Ovary (tissue), 7 donors: ENCODE measurements at regions not wholly inside any gene's neighbourhood (a gene's known extent, or its start where the extent isn't known, plus 50 kb on each side); places are given as distances from the start of the nearest gene placed in this dataset.

Experiments used
- DNase-seq, 5 donors: peaks; one replicate each; pipeline ENCODE4 v3.0.0-alpha.2; 2019 to 2020
- H3K27ac ChIP-seq, 2 donors: fragments of 200-600 bp; one replicate each; pipeline versions ENCODE4 v1.5.1 to v1.8.0; 2019 to 2022
- H3K27me3 ChIP-seq: fragments of 200-600 bp; one replicate; pipeline ENCODE4 v1.8.0; 2022
- H3K36me3 ChIP-seq: fragments of 200-600 bp; sonication (generic); one replicate; pipeline ENCODE4 v1.5.1; 2019
- H3K4me1 ChIP-seq: one replicate; pipeline ENCODE4 v1.8.1; 2013; ENCODE audit warnings: mild to moderate bottlenecking, moderate library complexity; ENCODE audit not compliant: insufficient read depth
- H3K4me3 ChIP-seq: fragments of 200-600 bp; sonication (generic); one replicate; pipeline ENCODE4 v1.5.1; 2017
- H3K9me3 ChIP-seq, 2 donors: fragments of 200-600 bp in 1 of 2; sonication (generic) in 1 of 2; one replicate each; pipeline versions ENCODE4 v1.5.1 to v1.8.1; 2013 to 2019; ENCODE audit warnings: mild to moderate bottlenecking in 1 of 2, moderate library complexity in 1 of 2
- EP300 ChIP-seq: sonication (generic); formaldehyde crosslinking; IDR thresholded peaks from one replicate; pipeline ENCODE4 v1.6.1; 2017; ENCODE audit warnings: antibody characterized with exemption
- POLR2A ChIP-seq: fragments of 450-650 bp; IDR thresholded peaks from one replicate; pipeline ENCODE4 v1.6.1; 2017; ENCODE audit warnings: antibody characterized with exemption, mild to moderate bottlenecking, moderate library complexity
- WGBS, 3 donors: extraction: QIAGEN DNeasy Blood & Tissue Kit in 1 of 3; methylation state at CpG; one replicate each; pipeline versions ENCODE4 v1.1.5 to v1.1.7; 2013 to 2017; 5-methylcytosine and 5-hydroxymethylcytosine counted together
- intact Hi-C, 4 donors: fragments of 100-400 bp; cut with DNase I; formaldehyde crosslinking; loops; one replicate each; pipeline versions ENCODE4 v1.11.0 to v1.15.1; 2022 to 2023
- TF ChIP-seq, protein P1 (sequence below), 3 donors: fragments of 450-650 bp in 2 of 3; fragments of 200-600 bp in 1 of 3; IDR thresholded peaks; one replicate each; pipeline versions ENCODE4 v1.5.1 to v1.8.0; 2016 to 2022; ENCODE audit warnings: antibody characterized with exemption in 3 of 3, mild to moderate bottlenecking in 1 of 3
- donor health status: DM: no; HTN: no; CAD: no; lungs with moderate emphysema.
- donor health status: DM: no; HTN: no; CAD: no.
- donor health status: Bipolar disorder and iron deficiency.
- donor health status: DM: no; HTN: no; CAD: no.
- donor health status: DM: yes; HTN: yes; CAD: no.

DNA sequence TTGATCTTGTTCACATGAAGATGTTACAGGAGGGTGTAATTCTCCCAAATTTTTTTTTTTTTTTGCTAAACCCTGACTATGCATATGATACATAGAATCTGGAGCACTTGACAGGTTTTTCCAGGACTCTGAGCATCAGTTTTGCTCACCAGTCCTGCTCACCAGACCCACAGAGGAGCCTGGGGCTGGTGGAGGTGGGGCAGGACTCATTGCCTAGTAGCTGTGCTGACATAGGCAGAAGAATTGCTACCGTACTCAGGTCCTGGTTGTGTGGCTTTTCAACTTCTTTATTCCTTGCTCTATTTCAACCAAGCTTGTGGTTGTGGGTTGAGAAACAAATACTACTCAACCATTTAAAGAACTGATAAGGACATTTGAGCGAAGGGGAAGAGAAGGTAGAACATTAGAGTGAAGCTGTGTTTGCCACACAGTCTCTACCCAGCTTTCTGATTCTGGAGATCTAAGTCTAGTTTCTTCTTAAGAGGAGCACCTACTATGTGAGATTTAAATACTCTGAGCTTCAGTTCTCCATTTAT lies 212.4 kb downstream of the UTP18 start:
- DNase-seq: no peak
- 80 to 93% (median 90%) methylated on average over 2 of the region's 2 CpGs for WGBS, 3 donors
- Histone ChIP-seq H3K4me1 (no peaks in the 10 kb centered on the region), H3K4me3 (no peak overlapping the region), H3K27me3 (no peaks in the 10 kb centered on the region), H3K27ac (no peak overlapping the region), H3K36me3 (no peaks in the 10 kb centered on the region), H3K9me3 (no peaks in the 10 kb centered on the region)
- intact Hi-C loops: no loop called here
- no peak for TF ChIP-seq POLR2A
- TF ChIP-seq, protein P1, sequence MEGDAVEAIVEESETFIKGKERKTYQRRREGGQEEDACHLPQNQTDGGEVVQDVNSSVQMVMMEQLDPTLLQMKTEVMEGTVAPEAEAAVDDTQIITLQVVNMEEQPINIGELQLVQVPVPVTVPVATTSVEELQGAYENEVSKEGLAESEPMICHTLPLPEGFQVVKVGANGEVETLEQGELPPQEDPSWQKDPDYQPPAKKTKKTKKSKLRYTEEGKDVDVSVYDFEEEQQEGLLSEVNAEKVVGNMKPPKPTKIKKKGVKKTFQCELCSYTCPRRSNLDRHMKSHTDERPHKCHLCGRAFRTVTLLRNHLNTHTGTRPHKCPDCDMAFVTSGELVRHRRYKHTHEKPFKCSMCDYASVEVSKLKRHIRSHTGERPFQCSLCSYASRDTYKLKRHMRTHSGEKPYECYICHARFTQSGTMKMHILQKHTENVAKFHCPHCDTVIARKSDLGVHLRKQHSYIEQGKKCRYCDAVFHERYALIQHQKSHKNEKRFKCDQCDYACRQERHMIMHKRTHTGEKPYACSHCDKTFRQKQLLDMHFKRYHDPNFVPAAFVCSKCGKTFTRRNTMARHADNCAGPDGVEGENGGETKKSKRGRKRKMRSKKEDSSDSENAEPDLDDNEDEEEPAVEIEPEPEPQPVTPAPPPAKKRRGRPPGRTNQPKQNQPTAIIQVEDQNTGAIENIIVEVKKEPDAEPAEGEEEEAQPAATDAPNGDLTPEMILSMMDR (IDR thresholded peaks at IDR 0.05): no peak

DNA sequence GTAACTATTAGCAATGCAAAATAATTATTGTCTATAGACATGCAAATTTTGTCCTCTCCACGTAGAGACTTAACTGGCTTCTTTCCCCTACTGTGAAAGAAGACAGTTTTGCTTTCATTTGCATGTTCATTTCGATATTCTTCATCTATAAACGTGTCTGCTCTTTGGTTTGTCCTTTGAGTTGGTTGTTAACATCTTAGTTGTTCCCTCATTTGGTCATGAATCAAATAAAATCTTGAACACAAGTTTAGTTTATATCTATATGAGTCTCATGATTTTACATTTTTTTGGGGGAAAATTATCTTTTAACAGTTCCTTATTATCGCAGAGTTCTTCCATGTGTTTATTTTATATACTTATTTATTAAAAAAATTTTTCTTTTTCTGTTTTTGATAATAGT lies 214.4 kb downstream of the UTP18 start:
- intact Hi-C loops: no loop called here
- H3K27ac ChIP-seq: no peak overlapping the region
- H3K4me3 ChIP-seq: no peak overlapping the region
- H3K9me3 ChIP-seq: no peaks in the 10 kb centered on the region
- H3K4me1 ChIP-seq: no peaks in the 10 kb centered on the region
- TF ChIP-seq, protein P1 (IDR thresholded peaks at IDR 0.05): no peak
- TF ChIP-seq EP300 (no peak), POLR2A (no peak)
- 62 to 67% (median 65%) methylated on average over 4 of the region's 4 CpGs for WGBS, 3 donors
- DNase-seq: no peak
- no peaks in the 10 kb centered on the region for H3K36me3 ChIP-seq
- H3K27me3 ChIP-seq: no peaks in the 10 kb centered on the region

DNA sequence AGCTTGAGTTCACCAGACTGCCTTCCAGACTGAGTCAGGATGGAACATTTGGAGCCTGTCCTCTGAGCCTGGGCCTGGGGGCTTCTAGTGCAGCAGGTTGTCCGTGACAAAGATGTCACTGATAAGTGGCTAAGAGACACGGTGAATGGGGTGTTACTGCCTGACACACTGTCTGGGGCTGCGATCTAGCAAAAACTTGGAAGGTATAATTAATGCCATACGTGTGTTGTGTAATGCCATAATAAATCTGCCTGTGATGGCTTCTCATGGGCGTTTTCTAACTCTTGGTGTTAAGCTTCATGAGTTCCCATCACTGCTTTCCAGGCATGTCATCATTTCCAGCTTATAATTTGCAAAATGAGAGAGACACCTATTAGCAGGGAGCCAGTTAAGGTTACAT lies 215.4 kb downstream of the UTP18 start:
- Histone ChIP-seq H3K27ac (no peak overlapping the region), H3K4me3 (no peak overlapping the region), H3K9me3 (no peaks in the 10 kb centered on the region), H3K36me3 (no peaks in the 10 kb centered on the region), H3K27me3 (no peaks in the 10 kb centered on the region), H3K4me1 (no peaks in the 10 kb centered on the region)
- DNase-seq: no peak
- WGBS, 3 donors: 43 to 56% (median 55%) methylated on average over 5 of the region's 5 CpGs
- intact Hi-C loops: no loop called here
- TF ChIP-seq POLR2A (no peak), EP300 (no peak)
- TF ChIP-seq, protein P1 (IDR thresholded peaks at IDR 0.05): no peak

DNA sequence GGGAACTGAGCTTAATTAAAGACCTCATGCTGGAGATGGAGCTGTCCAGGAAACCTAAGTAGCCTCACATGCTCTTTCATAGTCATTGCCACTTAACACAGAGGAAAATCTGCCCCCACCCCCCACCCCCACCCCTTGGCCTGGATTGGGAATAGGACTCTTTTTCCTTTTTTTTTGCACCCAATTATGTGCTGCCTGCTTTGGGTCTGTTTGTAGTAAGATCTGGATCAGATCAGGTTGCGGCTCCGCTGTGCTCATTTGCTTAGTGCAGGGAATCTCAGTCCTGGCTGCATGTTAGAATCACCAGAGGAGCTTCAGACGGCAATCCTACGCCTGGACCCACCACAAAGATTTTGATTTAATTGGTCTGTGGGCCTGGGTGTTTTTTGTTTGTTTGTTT lies 219.0 kb downstream of the UTP18 start:
- Histone ChIP-seq H3K27me3 (no peaks in the 10 kb centered on the region), H3K27ac (no peak overlapping the region), H3K36me3 (no peaks in the 10 kb centered on the region), H3K4me3 (no peak overlapping the region), H3K9me3 (peaks cover 0 to 3% of the 10 kb centered on the region in 2 donors), H3K4me1 (no peaks in the 10 kb centered on the region)
- no peak for DNase-seq
- intact Hi-C loops: no loop called here
- 91 to 97% (median 93%) methylated on average over 4 of the region's 4 CpGs for WGBS, 3 donors
- TF ChIP-seq EP300 (no peak), POLR2A (no peak)
- TF ChIP-seq, protein P1 (IDR thresholded peaks at IDR 0.05): no peak
